Mammary epithelial cell (primary cell): ENCODE measurements at regions not wholly inside any gene's neighbourhood (a gene's known extent, or its start where the extent isn't known, plus 50 kb on each side); places are given as distances from the start of the nearest gene placed in this dataset.

Source experiments
- CTCF ChIP-seq, 2 donors: IDR thresholded peaks in 1 of 2; conservative IDR thresholded peaks in 1 of 2; 2 replicates each; pipeline ENCODE4 v1.5.1; 2011 to 2012; ENCODE audit warnings: inconsistent platforms in 2 of 2, low read length in 2 of 2, mild to moderate bottlenecking in 2 of 2, control low read depth in 1 of 2, low read depth in 1 of 2; ENCODE audit not compliant: insufficient read depth in 1 of 2; ENCODE audit errors: extremely low read depth in 1 of 2
- EZH2 ChIP-seq: IDR thresholded peaks from 2 replicates; pipeline ENCODE4 v1.6.1; 2012; ENCODE audit warnings: low read length, inconsistent platforms, borderline replicate concordance

- TF ChIP-seq CTCF (conservative IDR thresholded peaks at IDR 0.05 in 1 of 2, IDR thresholded peaks at IDR 0.05 in 1 of 2; ENCODE audit: extremely low read depth in 1 of 2, insufficient read depth in 1 of 2, low read depth in 1 of 2, low read length in 2 of 2) = no peak
- no peak for TF ChIP-seq EZH2
Measured at GRCh38 chr1:3968851-3969250, 68.8 kb upstream of the C1orf174 start.
